GM21526 (cell line): ENCODE measurements at regions not wholly inside any gene's neighbourhood (a gene's known extent, or its start where the extent isn't known, plus 50 kb on each side); places are given as distances from the start of the nearest gene placed in this dataset.
"Not testable (repeated sequence)": the region's sequence is repeated elsewhere in the genome, so short reads cannot be mapped to it uniquely, and the experiment has no call there.

ENCODE experiments used
- ATAC-seq: cut with Tn5 transposase; IDR thresholded peaks from one replicate; pipeline ENCODE4 v1.9.1; 2021; ENCODE audit warnings: moderate library complexity; ENCODE audit not compliant: unreplicated experiment, low FRiP score

DNA sequence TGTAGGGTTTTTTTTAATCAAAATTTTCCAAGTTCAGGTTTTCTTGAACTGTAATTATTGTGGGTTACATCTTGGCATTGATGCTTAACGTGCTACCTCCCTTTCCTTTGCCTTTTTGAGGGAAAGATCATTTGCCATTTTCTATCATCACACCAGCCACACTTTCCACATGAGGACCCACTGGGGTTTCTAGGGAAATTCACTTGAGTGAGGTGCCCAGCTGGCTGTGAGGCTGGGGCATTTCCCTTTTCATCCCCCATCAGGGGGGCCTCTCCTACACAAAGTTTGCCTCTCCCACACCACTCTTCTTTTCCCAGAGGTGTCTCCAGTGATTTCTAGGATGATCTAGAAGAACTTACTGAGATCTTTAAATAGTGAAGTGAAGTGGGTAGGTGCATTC is 335.7 kb downstream of the BMP4 start:
- no peak for ATAC-seq

- no peak for ATAC-seq
These were observed 336.3 kb downstream of the BMP4 start for GRCh38 chr14:53620317-53620716.

- no peak for ATAC-seq
These were observed 336.9 kb downstream of the BMP4 start for GRCh38 chr14:53619691-53620231.

DNA sequence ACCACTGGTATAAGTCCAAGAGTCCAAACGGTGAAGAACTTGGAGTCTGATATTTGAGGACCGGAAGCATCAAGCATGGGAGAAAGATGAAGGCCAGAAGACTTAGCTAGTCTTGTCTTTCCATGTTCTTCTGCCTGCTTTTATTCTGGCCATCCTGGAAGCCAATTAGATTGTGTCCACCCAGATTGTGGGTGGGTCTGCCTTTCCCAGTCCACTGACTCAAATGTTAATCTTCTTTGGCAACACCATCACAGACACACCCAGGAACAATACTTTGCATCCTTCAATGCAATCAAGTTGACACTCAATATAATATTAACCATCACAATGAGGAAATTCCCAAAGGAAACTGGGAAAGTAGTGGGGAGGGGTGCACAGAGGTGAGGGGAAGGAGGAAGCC is 340.1 kb downstream of the BMP4 start:
- not testable (repeated sequence) for ATAC-seq

- no peak for ATAC-seq
These were observed 341.4 kb downstream of the BMP4 start for GRCh38 chr14:53615252-53615651.

DNA sequence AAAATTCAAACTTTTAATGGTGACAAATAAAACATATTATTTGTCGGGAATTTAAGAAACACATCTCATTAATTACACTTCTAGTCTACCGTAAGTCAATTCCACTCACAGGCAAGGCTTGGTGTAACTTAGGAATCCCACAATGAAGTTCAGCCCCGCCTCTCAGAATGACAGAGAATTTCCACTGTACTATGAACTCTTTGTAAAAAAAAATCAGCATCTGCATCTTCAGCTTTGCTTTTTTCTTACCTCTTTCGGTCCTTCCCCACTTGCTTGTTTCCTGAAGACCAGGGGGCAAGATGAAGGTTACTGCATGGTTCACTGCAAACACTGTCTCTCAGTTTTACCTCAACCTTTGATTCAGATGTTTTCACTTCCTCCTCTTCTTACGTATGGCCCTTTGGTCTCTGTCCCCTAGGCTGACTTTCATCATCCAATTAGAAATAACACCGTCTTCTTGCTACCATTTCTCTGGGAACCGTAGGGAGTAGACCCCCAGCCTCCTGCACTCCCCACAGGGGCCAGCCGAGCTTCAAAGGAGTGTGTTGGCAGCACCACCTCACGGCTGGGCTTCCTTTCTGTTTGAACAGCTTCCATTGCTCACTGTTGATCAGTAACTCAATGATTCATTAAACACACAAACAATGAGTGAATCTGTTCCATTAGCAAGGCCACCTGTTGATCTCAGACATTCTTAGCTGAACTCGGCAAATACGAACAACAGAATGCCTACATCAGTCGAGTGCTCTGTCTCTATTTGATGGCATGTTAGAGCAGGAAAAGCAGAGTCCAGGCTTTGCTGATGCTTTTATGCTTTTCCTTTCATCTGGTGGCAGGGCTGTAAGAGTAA is 343.0 kb downstream of the BMP4 start:
- ATAC-seq: peak; percentile 98

GRCh38 chr14:53610947-53611346 is 345.7 kb downstream of the BMP4 start:
- no peak for ATAC-seq

GRCh38 chr14:53609009-53609408 is 347.6 kb downstream of the BMP4 start:
- ATAC-seq: no peak

- no peak for ATAC-seq
These were observed 348.3 kb downstream of the BMP4 start for GRCh38 chr14:53608369-53608768.

DNA sequence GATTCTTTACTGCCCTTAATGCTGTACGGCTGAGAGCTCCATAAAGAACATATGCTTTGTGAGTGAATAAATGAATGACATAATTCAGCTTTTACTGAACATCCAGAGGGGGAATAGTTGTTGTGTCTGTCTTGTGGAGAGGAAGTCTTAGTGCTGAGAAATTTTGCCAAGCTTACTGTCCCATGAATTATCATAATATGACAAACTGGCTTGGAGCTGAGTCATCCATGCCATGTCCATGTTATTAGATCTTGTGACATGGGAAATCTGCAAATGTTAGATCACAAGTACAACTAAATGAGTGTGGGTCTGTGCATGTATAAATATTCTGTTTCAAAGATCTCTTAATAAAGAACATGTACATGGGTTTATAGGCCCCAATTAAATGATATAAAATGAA is 350.4 kb downstream of the BMP4 start:
- ATAC-seq: no peak

DNA sequence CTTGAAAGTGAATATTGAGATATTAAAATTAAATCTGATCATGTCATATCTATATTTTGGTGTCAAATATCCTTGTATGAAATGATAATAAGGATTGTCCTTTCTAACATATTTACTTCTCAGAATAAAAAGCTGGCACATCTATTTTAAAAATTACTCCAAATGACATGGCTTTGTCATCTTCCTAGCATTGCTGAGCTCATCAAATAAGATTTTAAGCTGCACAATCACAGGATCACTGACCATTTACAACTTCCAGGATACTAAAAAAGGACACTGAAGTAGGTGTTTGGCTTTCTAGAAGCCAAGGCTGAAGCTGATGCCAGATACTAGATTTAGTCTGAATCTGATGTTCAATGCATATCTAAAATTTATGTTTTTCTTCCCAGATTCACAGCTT is 351.1 kb downstream of the BMP4 start:
- ATAC-seq: no peak

- no peak for ATAC-seq
These were observed 352.6 kb downstream of the BMP4 start for GRCh38 chr14:53603994-53604393.

DNA sequence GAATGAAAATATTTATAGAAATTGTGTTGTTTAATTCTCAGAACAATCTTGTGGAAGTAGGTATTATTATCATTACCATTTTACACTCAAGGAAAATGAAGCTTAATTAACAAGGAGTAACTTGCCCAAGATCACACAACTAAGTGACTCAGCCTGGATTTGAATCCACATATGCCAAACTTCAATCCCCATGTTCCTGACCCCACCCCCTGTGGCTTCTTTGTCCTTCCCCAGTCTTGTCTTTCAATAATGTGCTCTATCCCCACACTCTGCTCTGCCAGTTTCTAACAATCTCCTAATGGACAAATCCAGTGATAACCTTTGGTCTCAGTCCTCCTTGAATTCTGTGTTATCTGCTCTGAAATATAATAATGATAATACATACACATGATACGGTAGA is 355.2 kb downstream of the BMP4 start:
- no peak for ATAC-seq

- ATAC-seq: no peak
These were observed 357.2 kb downstream of the BMP4 start for GRCh38 chr14:53599221-53599945.

GRCh38 chr14:53596853-53597525 is 359.6 kb downstream of the BMP4 start:
- no peak for ATAC-seq

DNA sequence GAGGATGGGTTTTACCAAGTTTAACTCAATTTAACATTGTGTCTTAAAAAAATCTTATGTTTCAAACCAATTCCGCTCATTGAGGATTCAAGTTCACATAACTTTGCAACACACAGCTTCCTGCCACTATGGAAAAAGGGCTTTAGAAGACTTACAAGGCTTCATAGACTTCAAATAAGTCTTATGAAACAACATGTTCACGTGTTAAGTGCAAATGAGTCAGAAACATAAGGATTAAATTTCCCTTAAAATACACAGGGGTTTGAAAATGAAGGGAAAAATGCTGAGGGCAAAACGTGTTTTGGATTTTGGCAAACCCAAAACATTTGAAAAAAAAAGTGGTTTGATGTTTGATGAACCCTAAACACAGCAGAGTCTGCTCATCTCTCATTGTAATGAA is 364.8 kb downstream of the BMP4 start:
- ATAC-seq: no peak

- no peak for ATAC-seq
These were observed 375.1 kb downstream of the BMP4 start for GRCh38 chr14:53581504-53581903.

DNA sequence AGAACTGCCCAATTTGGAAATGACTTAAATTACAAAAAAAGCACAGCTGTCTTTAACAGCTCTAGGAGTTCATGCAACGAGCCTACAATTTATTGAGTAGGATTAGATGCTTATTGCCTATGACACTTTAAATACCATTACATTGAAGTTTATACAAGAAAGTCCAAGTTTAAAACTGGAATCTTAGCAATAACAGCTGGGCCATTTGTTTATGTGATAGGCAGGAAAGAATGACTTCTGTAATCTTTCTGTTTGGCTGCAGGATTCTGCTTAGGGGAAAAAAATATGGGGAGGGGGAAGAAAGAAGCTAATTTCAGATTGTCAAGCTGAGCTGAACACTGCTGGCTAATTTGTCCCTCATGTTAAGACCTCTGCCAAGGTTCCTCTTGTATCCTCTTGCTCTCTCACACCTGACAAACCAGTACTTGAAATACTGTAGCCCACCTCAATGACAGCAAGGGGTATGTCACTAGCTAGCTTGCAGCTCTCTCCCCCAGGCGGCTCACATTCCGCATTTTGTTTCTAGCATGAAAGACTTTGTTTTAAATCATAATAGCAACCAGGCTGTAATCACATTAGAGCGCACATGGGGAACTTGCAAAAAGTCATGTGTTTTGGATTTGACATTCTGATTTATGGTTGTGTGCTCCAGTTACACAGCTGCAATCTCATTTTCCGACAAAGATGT is 384.8 kb downstream of the BMP4 start:
- no peak for ATAC-seq

DNA sequence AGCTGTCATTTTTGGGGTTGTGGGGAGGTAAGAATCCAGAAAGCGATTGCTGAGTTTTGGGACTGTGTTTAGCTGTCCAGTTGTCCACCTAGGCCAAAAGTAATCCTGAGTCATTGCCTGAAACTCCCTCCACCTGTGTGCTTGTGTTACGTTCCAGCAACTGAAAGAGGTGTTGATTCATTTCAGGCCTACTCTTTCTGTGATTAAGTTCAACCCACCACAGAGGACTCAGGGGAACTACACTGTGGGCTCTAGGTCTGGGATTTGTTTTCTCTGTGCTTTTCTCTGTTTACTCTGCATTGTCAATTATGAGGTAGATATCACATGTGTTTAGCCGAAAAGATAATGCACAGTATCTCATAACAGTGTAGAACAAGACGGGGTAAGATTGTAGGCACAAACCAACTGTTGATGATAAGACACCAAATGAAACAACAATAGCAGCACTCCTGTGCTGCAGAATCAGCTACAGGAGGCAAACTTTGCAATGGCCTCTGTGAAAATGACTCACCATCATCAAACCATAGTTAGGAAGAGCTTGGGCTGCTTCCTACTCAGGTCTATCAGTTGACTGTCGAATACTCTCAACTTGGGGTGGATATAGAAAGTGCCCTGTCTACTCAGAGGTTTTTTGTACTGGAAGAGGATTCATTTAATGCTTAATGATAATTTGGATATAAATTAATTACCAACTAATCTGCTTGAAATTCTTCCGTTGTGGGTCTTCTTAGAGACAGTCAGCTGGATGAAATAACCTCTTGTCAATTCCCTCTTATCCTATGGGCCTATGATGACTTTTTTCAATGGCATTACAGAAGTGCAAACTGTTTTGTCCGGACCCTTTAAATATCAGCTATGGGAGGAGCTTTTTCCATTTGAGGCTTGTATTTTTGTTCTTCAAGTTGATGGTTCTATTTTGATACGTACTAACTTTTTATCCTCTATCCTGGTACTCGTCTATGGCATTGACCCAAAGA is 385.9 kb downstream of the BMP4 start:
- peak; percentile 98 for ATAC-seq
